Smooth muscle cell (in vitro differentiated cells): ENCODE measurements at regions not wholly inside any gene's neighbourhood (a gene's known extent, or its start where the extent isn't known, plus 50 kb on each side); places are given as distances from the start of the nearest gene placed in this dataset.

Source experiments
- DNase-seq: peaks from one replicate; lab custom pipeline; 2025; ENCODE audit not compliant: unreplicated experiment; lab: John Stamatoyannopoulos, UW
- H2AFZ ChIP-seq: fragments of 200-600 bp; sonication (generic); 2 replicates; pipeline ENCODE4 v1.6.0; 2016; ENCODE audit warnings: antibody characterized with exemption, low read depth, mild to moderate bottlenecking
- H3F3A ChIP-seq: fragments of 200-600 bp; sonication (generic); 2 replicates; pipeline ENCODE4 v1.6.0; 2017; ENCODE audit warnings: antibody characterized with exemption, low read depth
- H3K27ac ChIP-seq: fragments of 200-600 bp; sonication (generic); 2 replicates; pipeline ENCODE4 v1.5.1; 2016; ENCODE audit warnings: low read depth, mild to moderate bottlenecking
- H3K27me3 ChIP-seq: fragments of 200-600 bp; sonication (generic); 2 replicates; pipeline ENCODE4 v1.6.1; 2016; ENCODE audit warnings: low read depth, mild to moderate bottlenecking
- H3K36me3 ChIP-seq: fragments of 200-600 bp; sonication (generic); 2 replicates; pipeline ENCODE4 v1.5.1; 2016; ENCODE audit warnings: low read depth
- H3K4me1 ChIP-seq: fragments of 200-600 bp; sonication (generic); 2 replicates; pipeline ENCODE4 v1.5.1; 2016; ENCODE audit warnings: low read depth
- H3K4me2 ChIP-seq: fragments of 200-600 bp; sonication (generic); 2 replicates; pipeline ENCODE4 v1.6.0; 2016; ENCODE audit warnings: mild to moderate bottlenecking
- H3K4me3 ChIP-seq: fragments of 200-600 bp; sonication (generic); 2 replicates; pipeline ENCODE4 v1.5.1; 2016; ENCODE audit warnings: mild to moderate bottlenecking
- H3K79me2 ChIP-seq: fragments of 200-600 bp; sonication (generic); 2 replicates; pipeline ENCODE4 v1.6.0; 2016; ENCODE audit warnings: low read depth, mild to moderate bottlenecking
- H3K9ac ChIP-seq: fragments of 200-600 bp; sonication (generic); 2 replicates; pipeline ENCODE4 v1.6.0; 2016; ENCODE audit warnings: low read depth
- H3K9me3 ChIP-seq: fragments of 200-600 bp; sonication (generic); replicated peaks from 2 replicates; pipeline ENCODE4 v1.5.1; 2016; ENCODE audit warnings: low read depth
- H4K20me1 ChIP-seq: fragments of 200-600 bp; sonication (generic); 2 replicates; pipeline ENCODE4 v1.6.0; 2016; ENCODE audit warnings: low read depth
- WGBS: methylation state at CpG from one replicate; pipeline ENCODE4 v1.1.7; 2016; ENCODE audit warnings: low lambda C conversion rate; 5-methylcytosine and 5-hydroxymethylcytosine counted together
- TF ChIP-seq, protein P1 (sequence below): fragments of 200-600 bp; sonication (generic); IDR thresholded peaks from 2 replicates; pipeline ENCODE4 v1.5.1; 2017; ENCODE audit warnings: borderline replicate concordance, mild to moderate bottlenecking, antibody characterized with exemption; ENCODE audit not compliant: insufficient read depth, poor library complexity, severe bottlenecking

DNA sequence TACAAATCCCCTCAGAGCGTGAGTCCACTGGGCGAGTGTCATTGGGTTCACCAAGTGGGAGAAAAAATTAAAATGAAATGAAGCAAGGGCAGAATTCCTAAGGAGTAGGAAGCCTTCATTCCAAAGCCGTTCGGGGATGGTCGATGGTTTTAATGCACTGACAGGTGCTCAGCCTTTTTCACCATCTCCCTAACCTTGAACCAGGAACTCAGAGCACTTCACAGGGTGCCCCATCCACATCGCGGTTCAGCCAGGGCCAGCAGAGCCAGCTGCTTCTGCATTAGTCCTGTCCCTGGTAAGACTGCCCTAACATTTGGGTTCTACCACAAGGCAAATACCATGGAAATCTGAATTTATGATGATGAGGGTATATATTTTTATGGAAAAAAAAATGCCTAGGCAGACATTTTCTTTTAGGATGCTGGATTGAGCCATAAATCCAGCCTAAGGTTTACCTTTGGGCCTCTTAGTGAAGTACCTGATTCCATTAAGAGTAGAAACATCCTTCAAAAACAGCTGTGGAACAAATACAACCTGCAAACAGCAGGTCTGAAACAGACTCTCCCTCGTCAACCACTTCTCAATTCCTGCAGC lies 203.5 kb upstream of the RNF32 start:
- no peaks in the 10 kb centered on the region for H3K9me3 ChIP-seq
- no peak overlapping the region for H3K4me3 ChIP-seq
- no peaks in the 10 kb centered on the region for H3K4me1 ChIP-seq
- H2AFZ ChIP-seq = no peak overlapping the region
- DNase-seq = no peak
- 80% methylated on average over 8 of the region's 8 CpGs for WGBS
- no peak overlapping the region for H3K27ac ChIP-seq
- no peak overlapping the region for H3K4me2 ChIP-seq
- H3K9ac ChIP-seq = no peak overlapping the region
- no peaks in the 10 kb centered on the region for H3K79me2 ChIP-seq
- H3K27me3 ChIP-seq = no peaks in the 10 kb centered on the region
- no peaks in the 10 kb centered on the region for H3F3A ChIP-seq
- no peaks in the 10 kb centered on the region for H3K36me3 ChIP-seq
- H4K20me1 ChIP-seq = no peaks in the 10 kb centered on the region
- TF ChIP-seq, protein P1, sequence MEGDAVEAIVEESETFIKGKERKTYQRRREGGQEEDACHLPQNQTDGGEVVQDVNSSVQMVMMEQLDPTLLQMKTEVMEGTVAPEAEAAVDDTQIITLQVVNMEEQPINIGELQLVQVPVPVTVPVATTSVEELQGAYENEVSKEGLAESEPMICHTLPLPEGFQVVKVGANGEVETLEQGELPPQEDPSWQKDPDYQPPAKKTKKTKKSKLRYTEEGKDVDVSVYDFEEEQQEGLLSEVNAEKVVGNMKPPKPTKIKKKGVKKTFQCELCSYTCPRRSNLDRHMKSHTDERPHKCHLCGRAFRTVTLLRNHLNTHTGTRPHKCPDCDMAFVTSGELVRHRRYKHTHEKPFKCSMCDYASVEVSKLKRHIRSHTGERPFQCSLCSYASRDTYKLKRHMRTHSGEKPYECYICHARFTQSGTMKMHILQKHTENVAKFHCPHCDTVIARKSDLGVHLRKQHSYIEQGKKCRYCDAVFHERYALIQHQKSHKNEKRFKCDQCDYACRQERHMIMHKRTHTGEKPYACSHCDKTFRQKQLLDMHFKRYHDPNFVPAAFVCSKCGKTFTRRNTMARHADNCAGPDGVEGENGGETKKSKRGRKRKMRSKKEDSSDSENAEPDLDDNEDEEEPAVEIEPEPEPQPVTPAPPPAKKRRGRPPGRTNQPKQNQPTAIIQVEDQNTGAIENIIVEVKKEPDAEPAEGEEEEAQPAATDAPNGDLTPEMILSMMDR = no peak

DNA sequence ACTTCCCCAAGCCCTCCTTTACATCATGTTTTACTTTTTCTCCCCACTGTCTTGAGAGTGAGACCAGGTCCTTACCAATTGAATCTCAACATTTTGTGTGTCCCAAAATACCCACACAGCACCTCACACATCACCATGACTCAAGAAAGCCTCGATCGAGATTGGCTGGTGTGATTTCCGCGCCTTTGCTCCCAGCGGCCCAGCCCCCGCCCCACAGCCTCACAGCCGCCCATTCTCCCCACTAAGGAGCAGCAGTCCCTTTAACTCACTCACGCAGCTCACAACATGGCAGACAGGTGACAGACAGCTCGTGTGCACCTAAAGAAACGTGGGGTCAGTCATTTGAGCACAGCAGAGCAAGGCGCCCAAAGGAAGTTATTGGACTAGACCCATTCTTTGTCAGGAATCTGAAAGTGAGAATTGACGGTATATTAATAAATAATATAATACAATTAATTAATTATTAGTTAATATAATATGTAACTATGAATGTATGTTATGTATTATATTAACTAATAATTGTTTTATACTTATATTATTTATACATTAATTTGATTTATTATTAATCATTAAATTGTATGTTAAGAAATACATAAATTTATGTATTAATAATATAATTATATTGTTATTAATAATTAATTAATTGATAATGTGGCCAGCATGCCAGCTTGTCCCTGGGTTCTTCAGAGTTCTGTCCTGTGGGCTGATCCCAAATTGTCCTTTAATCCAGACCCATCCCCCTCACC lies 204.9 kb upstream of the RNF32 start:
- no peaks in the 10 kb centered on the region for H3K27me3 ChIP-seq
- TF ChIP-seq, protein P1 = no peak
- H2AFZ ChIP-seq = no peak overlapping the region
- 75% methylated on average over 12 of the region's 12 CpGs for WGBS
- H3K9ac ChIP-seq = no peak overlapping the region
- no peaks in the 10 kb centered on the region for H3K79me2 ChIP-seq
- H4K20me1 ChIP-seq = no peaks in the 10 kb centered on the region
- no peak for DNase-seq
- no peaks in the 10 kb centered on the region for H3K9me3 ChIP-seq
- H3K27ac ChIP-seq = no peak overlapping the region
- H3K4me2 ChIP-seq = no peak overlapping the region
- no peaks in the 10 kb centered on the region for H3K36me3 ChIP-seq
- H3F3A ChIP-seq = no peaks in the 10 kb centered on the region
- H3K4me1 ChIP-seq = no peaks in the 10 kb centered on the region
- H3K4me3 ChIP-seq = no peak overlapping the region

DNA sequence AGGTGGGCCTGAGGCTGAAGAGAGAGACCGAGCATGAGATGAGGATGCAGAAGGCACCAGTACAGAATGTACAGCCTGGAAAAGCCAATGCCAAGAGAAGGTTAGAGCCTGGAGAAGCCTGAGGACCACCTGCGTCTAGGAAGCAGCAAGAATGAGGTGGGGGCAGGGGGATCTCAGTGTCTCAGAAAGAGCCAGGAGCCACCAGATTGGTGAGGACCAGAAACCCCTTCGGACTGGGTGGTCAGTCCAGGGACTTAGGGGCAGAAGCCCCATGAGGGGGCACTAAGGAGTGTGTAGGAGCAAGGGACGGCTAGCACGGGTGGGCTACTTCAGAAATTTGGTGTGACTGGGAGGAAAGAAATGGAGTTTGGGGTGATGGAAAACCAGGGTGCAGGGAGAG lies 205.9 kb upstream of the RNF32 start:
- Histone ChIP-seq H2AFZ (no peak overlapping the region), H3K27me3 (no peaks in the 10 kb centered on the region)
- WGBS = 82% methylated on average over 5 of the region's 5 CpGs

More for the DNA sequence above, 205.9 kb upstream of the RNF32 start:
- H3K9me3 ChIP-seq = no peaks in the 10 kb centered on the region
- H3K4me2 ChIP-seq = no peak overlapping the region
- no peaks in the 10 kb centered on the region for H3K36me3 ChIP-seq
- no peaks in the 10 kb centered on the region for H3F3A ChIP-seq
- no peaks in the 10 kb centered on the region for H3K79me2 ChIP-seq
- no peak overlapping the region for H3K9ac ChIP-seq
- H3K4me3 ChIP-seq = no peak overlapping the region
- DNase-seq = no peak
- TF ChIP-seq, protein P1 = no peak
- H4K20me1 ChIP-seq = no peaks in the 10 kb centered on the region
- H3K4me1 ChIP-seq = no peaks in the 10 kb centered on the region
- no peak overlapping the region for H3K27ac ChIP-seq
